Memory B cell (primary cell): ENCODE measurements at regions not wholly inside any gene's neighbourhood (a gene's known extent, or its start where the extent isn't known, plus 50 kb on each side); places are given as distances from the start of the nearest gene placed in this dataset.
A peak's percentile ranks its signal among the peaks of the same experiment; 100 is the strongest.
"Not testable (repeated sequence)": the region's sequence is repeated elsewhere in the genome, so short reads cannot be mapped to it uniquely, and the experiment has no call there.

Experiments
- ATAC-seq: fragments of 150-1000 bp; cut with Tn5 transposase; 2 replicates; pipeline ENCODE4 v1.10.0; 2021; ENCODE audit warnings: low read depth, mild to moderate bottlenecking, moderate library complexity
- DNase-seq, 2 donors: peaks; one replicate each; pipeline ENCODE4 v3.0.0; 2022; ENCODE audit warnings: low spot score in 2 of 2
- H3K27ac Mint-ChIP-seq: one replicate; pipeline ENCODE4 v1.8.0; 2022; ENCODE audit warnings: mild to moderate bottlenecking, moderate library complexity, mixed read lengths
- H3K27me3 Mint-ChIP-seq: one replicate; pipeline ENCODE4 v1.8.0; 2022; ENCODE audit warnings: mixed read lengths
- H3K36me3 Mint-ChIP-seq: one replicate; pipeline ENCODE4 v1.8.0; 2022; ENCODE audit warnings: mild to moderate bottlenecking, mixed read lengths
- H3K4me1 Mint-ChIP-seq: one replicate; pipeline ENCODE4 v1.8.0; 2022; ENCODE audit warnings: mixed read lengths
- H3K4me3 Mint-ChIP-seq: one replicate; pipeline ENCODE4 v1.8.0; 2022; ENCODE audit warnings: mild to moderate bottlenecking, moderate library complexity, mixed read lengths
- H3K9me3 Mint-ChIP-seq: one replicate; pipeline ENCODE4 v1.8.0; 2022; ENCODE audit warnings: mixed read lengths

GRCh38 chr13:50238922-50239321, 223.7 kb downstream of the KCNRG start:
- Mint-ChIP-seq H3K27ac (peak overlapping the region; percentile 91), H3K4me1 (peaks cover 24% of the 10 kb centered on the region), H3K36me3 (no peaks in the 10 kb centered on the region), H3K9me3 (no peaks in the 10 kb centered on the region), H3K4me3 (no peak overlapping the region), H3K27me3 (no peaks in the 10 kb centered on the region)
- ATAC-seq (no peak), DNase-seq (no peak)

- Mint-ChIP-seq H3K36me3 (peaks cover under 1% of the 10 kb centered on the region), H3K4me3 (no peak overlapping the region), H3K27ac (no peak overlapping the region), H3K27me3 (peaks cover 2% of the 10 kb centered on the region), H3K4me1 (peaks cover 30% of the 10 kb centered on the region), H3K9me3 (no peaks in the 10 kb centered on the region)
- DNase-seq (no peak), ATAC-seq (no peak)
Measured at GRCh38 chr13:50241479-50241878, 226.2 kb downstream of the KCNRG start.

- DNase-seq (no peak), ATAC-seq (no peak)
- Mint-ChIP-seq H3K4me3 (no peak overlapping the region), H3K27me3 (peaks cover 3% of the 10 kb centered on the region), H3K4me1 (peaks cover 23% of the 10 kb centered on the region), H3K9me3 (no peaks in the 10 kb centered on the region), H3K36me3 (peaks cover 1% of the 10 kb centered on the region), H3K27ac (no peak overlapping the region)
Measured at GRCh38 chr13:50243931-50244330, 228.7 kb downstream of the KCNRG start.

DNA sequence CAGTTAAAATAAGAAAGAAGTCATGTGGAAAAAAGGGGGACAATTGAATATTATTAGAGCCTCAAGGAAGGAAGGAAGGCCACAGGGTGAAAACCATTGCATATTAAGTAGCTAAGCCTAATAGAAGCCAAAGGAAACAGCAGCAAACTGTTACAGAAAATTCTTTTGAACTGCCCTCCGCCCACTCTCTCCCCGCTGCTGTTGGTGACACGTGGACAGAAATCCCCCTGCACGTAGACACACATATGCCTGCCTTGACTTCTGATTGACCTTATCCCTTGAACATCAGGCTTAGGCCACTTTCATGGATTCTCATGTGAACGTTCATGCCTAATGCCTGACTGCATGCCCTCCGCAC, 229.1 kb downstream of the KCNRG start:
- no peak overlapping the region for H3K4me3 Mint-ChIP-seq
- H3K27me3 Mint-ChIP-seq, result peaks cover 3% of the 10 kb centered on the region
- H3K27ac Mint-ChIP-seq, result no peak overlapping the region
- ATAC-seq, result no peak
- H3K4me1 Mint-ChIP-seq, result peaks cover 24% of the 10 kb centered on the region
- no peak for DNase-seq
- no peaks in the 10 kb centered on the region for H3K9me3 Mint-ChIP-seq
- H3K36me3 Mint-ChIP-seq, result peaks cover 1% of the 10 kb centered on the region

DNA sequence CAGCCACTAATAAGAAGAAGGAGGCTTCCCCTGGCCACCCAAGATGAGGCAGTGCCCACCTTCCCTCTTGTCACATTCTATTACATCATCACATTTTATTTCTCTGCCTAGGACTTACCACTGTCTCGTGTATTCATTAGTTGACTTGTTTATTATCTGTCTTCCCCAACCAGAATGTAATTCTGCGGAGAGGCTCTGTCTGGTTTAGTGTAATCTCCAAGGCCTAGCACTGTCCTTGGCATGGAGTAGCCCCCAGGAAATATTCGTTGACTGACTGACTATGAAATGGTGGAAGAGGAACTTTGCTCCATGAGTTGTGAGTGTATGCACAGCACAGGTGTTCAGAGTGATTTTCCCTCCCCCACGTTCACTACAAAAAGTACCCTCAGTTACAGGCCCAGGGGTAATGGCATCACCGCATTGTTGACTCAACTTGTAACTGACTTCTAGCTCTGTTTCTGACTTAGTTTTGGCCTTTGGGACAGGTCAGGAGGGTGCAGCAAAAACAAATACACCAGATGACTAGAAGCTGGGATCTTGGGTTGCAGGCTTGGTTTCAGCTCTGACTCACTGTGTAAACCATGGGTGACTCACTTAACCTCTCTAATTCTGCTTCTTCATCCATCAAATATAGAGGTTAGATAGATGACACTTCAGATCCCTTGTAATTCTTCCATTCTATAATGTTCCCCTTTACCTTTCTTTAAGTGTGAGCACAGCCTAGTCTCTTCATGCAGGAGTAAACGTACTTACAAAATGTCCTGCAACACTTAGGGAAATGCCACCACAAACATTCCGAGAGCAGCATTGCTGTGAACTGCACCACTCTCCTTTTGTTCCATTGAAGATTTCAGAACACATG, 229.7 kb downstream of the KCNRG start:
- Mint-ChIP-seq H3K4me1 (peaks cover 24% of the 10 kb centered on the region), H3K4me3 (no peak overlapping the region), H3K9me3 (no peaks in the 10 kb centered on the region), H3K36me3 (peaks cover 1% of the 10 kb centered on the region), H3K27me3 (peaks cover 3% of the 10 kb centered on the region), H3K27ac (no peak overlapping the region)
- DNase-seq (no peak), ATAC-seq (peak; percentile 45)

GRCh38 chr13:50247223-50247622, 232.0 kb downstream of the KCNRG start:
- Mint-ChIP-seq H3K36me3 (peaks cover 1% of the 10 kb centered on the region), H3K4me3 (no peak overlapping the region), H3K4me1 (peaks cover 29% of the 10 kb centered on the region), H3K27me3 (peaks cover 3% of the 10 kb centered on the region), H3K9me3 (no peaks in the 10 kb centered on the region), H3K27ac (no peak overlapping the region)
- DNase-seq, result no peak
- no peak for ATAC-seq

DNA sequence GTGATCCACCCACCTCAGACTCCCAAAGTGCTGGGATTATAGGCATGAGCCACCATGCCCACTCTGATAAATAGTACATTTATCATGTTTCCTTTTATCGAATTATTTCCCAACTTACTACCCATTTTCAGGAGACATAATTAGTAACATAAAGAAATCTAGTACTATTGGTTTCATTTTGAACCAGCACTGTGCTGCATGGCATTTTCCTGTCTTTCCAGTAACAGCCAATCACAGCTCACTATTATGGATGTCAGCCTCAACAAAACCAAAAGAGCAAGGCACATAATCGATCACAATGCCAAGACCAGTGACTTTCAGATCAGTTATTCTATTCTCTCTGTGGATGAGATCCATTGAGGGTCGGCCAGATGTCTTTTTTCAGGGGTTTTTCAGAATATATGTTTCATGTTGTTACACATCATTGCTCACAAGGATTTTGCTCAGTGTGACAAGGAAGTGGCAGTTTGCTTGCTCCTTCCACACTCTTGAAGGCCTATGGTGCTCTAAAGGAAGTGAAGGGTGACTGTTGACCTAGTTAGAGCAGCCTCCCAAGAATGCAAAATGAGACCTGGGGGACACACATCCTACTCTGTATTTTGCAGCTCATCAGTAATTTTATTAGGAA, 233.4 kb downstream of the KCNRG start:
- ATAC-seq, result peak; percentile 38
- H3K27ac Mint-ChIP-seq, result peak overlapping the region; percentile 22

GRCh38 chr13:50249144-50249521, 233.9 kb downstream of the KCNRG start:
- DNase-seq (no peak), ATAC-seq (no peak)
- H3K27me3 Mint-ChIP-seq, result peaks cover 3% of the 10 kb centered on the region
- H3K36me3 Mint-ChIP-seq, result peaks cover 1% of the 10 kb centered on the region
- H3K9me3 Mint-ChIP-seq, result no peaks in the 10 kb centered on the region
- no peak overlapping the region for H3K4me3 Mint-ChIP-seq
- peak overlapping the region; percentile 22 for H3K27ac Mint-ChIP-seq
- peaks cover 27% of the 10 kb centered on the region for H3K4me1 Mint-ChIP-seq

More for the DNA sequence above, 233.4 kb downstream of the KCNRG start:
- Mint-ChIP-seq H3K4me1 (peaks cover 29% of the 10 kb centered on the region), H3K36me3 (peaks cover 1% of the 10 kb centered on the region), H3K9me3 (no peaks in the 10 kb centered on the region), H3K4me3 (no peak overlapping the region), H3K27me3 (peaks cover 3% of the 10 kb centered on the region)
- DNase-seq, result no peak

DNA sequence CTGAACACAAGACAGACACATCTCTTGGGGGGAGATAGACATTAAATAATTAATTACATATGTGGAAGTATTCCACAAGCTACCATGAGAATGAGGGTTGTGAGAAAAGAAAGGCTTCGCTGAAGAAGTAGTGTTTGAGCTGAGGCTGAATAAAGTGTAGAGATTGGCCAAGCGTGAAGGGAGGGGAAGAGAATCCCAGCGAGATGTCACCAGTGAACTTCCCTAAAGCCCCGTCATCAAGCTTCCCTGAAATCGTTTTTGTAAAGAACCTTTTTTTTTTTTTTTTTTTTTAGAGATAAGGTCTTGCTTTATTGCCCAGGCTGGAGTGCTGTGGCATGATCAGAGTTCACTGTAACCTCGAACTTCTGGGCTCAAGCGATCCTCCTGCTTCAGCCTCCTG, 235.2 kb downstream of the KCNRG start:
- no peak for ATAC-seq

DNA sequence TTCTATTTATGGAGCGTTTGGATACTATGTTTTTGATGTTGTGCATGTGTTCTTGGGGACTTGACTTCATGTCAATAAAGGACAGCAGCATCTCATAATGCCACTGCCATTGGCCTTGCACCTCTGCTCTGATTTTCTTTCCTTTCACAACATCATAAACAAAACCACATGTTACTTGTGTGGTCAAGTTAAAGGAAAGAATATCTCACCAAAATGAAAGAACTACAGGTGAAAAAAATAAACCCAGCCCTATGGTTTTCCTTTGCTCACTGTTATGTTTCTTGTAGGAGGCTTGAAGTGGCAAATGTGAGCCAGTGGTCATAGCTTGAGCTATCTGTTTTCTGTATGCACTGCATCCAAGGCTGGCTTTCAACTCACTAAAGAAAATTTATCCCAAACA, 240.4 kb downstream of the KCNRG start:
- Mint-ChIP-seq H3K4me1 (peaks cover 7% of the 10 kb centered on the region), H3K36me3 (no peaks in the 10 kb centered on the region), H3K27me3 (no peaks in the 10 kb centered on the region), H3K4me3 (no peak overlapping the region), H3K27ac (no peak overlapping the region), H3K9me3 (no peaks in the 10 kb centered on the region)
- no peak for DNase-seq
- ATAC-seq, result no peak

More for the DNA sequence above, 235.2 kb downstream of the KCNRG start:
- no peak for DNase-seq
- Mint-ChIP-seq H3K36me3 (peaks cover 1% of the 10 kb centered on the region), H3K27me3 (peaks cover 2% of the 10 kb centered on the region), H3K4me3 (no peak overlapping the region), H3K9me3 (no peaks in the 10 kb centered on the region), H3K4me1 (peaks cover 14% of the 10 kb centered on the region), H3K27ac (no peak overlapping the region)

- not testable (repeated sequence) for H3K4me3 Mint-ChIP-seq, H3K27ac Mint-ChIP-seq
Measured at GRCh38 chr13:50256536-50257321, 241.5 kb downstream of the KCNRG start.

GRCh38 chr13:50257646-50258045, 242.4 kb downstream of the KCNRG start:
- H3K36me3 Mint-ChIP-seq, result no peaks in the 10 kb centered on the region

More at GRCh38 chr13:50256536-50257321, 241.5 kb downstream of the KCNRG start:
- not testable (repeated sequence) for H3K27me3 Mint-ChIP-seq, ATAC-seq, DNase-seq, H3K36me3 Mint-ChIP-seq, H3K9me3 Mint-ChIP-seq, H3K4me1 Mint-ChIP-seq

DNA sequence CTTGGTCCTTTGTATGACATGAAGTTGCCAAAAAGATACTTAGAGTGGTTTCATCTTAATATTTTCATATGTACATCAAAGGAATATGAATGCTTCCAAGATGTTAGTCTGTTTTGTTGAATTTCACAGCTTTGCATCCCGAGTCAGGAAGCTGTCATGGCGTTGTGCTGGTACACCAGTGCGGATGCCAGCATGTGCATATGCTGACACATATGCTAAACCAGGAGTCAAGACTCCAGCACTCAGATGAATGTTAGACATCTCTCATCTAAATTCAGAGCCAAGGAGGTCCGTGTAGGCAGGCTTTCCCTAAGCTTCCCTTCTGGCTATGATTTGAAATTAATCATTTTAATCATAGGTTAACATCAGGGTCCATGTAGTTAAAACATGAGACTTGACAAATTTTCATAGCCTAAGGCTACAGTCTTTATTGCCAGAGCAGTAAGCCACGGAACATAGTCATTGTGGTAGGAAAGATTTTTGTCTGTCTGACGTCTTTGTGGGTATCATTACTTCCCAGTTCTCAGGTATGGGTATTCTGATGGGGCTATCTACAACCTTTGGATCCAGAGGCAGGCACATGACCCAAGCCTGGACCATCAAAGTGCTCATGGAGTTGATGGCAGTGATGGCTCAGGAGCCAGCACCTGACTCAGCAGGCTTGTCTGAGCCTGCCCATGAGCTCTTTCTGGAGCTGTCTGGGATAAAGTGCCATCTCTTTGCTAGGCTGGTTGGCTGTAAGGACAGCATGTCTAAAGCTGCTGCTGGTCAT, 246.1 kb downstream of the KCNRG start:
- Mint-ChIP-seq H3K36me3 (no peaks in the 10 kb centered on the region), H3K9me3 (no peaks in the 10 kb centered on the region), H3K27ac (no peak overlapping the region), H3K27me3 (no peaks in the 10 kb centered on the region), H3K4me1 (peaks cover 7% of the 10 kb centered on the region), H3K4me3 (no peak overlapping the region)
- ATAC-seq, result no peak
- DNase-seq, result no peak

More at GRCh38 chr13:50257646-50258045, 242.4 kb downstream of the KCNRG start:
- no peaks in the 10 kb centered on the region for H3K9me3 Mint-ChIP-seq
- DNase-seq (no peak), ATAC-seq (peak; percentile 21)
- H3K27me3 Mint-ChIP-seq, result no peaks in the 10 kb centered on the region
- no peak overlapping the region for H3K4me3 Mint-ChIP-seq
- H3K27ac Mint-ChIP-seq, result no peak overlapping the region
- peaks cover 7% of the 10 kb centered on the region for H3K4me1 Mint-ChIP-seq
